Fibroblast of skin of right quadriceps (primary cell): ENCODE measurements at regions not wholly inside any gene's neighbourhood (a gene's known extent, or its start where the extent isn't known, plus 50 kb on each side); places are given as distances from the start of the nearest gene placed in this dataset.

Source experiments
- DNase-seq: peaks from one replicate; pipeline ENCODE4 v3.0.0-alpha.2; 2013

DNA sequence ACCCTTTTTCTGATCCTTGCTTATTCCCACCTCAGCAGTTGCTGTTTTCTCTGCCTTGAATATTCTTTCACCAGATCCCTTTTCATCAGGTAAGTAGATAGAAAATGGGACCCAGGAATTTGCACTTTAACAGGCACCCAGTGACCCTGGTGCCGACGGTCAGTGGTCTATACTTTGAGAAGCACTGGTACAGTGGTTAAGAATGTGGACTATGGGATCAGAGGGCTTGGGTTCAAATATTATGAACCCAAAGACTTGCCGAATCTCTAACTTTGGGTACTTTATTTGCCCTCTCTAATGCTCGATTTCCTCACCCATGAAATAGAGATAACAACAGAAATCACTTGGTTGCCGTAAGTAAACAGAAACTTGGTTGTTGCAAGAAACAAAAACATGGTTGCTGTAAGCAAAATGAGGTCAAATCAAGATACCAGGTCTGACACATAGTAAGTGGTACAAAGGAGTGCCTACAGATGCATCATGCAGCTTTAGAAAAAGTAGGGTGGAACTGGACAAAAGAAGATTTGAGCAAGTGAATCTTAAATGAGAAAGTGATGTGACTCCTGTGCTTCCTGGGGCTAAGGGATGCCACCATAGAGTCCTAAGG is 69.5 kb upstream of the GLS start:
- no peak for DNase-seq

GRCh38 chr2:190811811-190812210 is 68.8 kb upstream of the GLS start:
- no peak for DNase-seq

DNA sequence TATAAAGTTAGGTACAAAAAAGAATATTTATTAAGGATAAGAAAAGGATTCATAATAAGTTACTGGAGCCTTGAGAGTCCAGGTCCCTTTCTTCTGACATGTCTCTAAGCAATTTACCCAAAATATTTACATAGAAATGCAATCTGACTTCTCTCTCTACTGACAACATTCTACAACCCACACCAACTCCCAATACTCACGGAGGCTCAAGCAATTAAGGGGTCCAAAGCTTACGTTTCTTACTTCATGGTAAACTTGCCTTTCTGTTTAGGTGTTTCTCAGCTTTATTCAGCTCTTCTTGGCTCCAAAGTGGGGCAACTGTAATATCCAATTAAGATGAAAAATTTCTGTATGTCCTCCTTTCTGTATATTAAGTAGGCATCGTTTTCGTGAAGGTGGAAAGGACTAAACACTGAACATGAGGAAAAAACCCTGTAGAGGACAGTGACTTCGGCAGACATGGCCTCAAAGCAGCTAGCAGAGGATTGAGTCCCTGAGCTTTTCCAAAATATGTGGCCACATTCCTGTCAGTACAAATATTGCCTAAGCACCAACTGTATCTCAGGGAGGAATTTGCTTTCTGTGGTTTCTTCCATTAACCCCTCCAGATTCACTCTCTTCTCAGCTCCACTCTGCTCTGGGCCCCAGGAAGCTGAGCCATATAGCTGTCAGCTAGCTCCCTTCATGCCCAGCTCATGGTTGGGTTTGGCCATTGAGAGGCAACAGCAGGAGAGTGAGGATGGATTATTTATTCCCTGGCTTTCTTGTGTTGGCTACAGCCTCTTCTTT is 67.9 kb upstream of the GLS start:
- peak; percentile 85 for DNase-seq

DNA sequence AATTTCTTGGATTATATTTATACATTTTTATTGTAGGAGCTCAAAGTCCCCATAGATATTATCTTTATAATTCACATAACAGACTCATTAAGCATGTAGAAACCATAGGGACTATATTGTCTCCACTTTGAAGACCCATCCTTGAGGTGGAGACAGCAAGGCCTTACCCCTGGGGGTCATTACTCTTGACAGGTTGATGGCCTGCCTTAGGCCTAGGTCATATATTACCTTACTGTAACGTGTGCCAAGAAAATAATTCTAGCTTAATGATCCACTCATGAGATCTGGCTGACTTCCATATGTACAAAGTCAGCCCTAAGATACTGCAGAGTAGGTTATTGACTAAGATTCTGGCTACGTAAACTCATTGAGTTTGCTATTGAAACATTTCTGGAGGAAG is 65.4 kb upstream of the GLS start:
- DNase-seq = peak; percentile 29

- DNase-seq = no peak
Observed at GRCh38 chr2:190817082-190817481, 63.5 kb upstream of the GLS start.

- DNase-seq = peak; percentile 91
Observed at GRCh38 chr2:190819840-190820301, 60.8 kb upstream of the GLS start.

DNA sequence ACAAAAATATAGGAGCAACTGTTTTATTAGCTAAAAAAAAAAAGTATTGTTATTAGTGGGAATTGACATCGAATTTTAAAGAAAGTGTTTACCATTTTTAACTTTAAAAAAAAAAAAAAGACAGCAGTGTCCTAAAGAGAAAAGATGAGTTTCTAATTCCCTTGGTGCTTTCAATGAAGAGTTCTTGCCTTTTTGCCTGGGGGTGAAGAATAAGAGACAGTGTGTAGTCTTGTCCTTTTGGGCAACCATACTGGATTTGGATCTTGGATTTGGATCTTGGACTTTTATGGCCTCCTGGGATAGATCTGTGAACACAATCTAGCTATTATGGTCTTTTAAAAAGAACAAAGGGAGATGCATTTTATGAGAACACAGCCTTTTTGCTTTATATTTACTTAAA is 60.2 kb upstream of the GLS start:
- no peak for DNase-seq

GRCh38 chr2:190822043-190822442 is 58.6 kb upstream of the GLS start:
- DNase-seq = no peak

- DNase-seq = no peak
Observed at GRCh38 chr2:190827720-190828119, 52.9 kb upstream of the GLS start.

DNA sequence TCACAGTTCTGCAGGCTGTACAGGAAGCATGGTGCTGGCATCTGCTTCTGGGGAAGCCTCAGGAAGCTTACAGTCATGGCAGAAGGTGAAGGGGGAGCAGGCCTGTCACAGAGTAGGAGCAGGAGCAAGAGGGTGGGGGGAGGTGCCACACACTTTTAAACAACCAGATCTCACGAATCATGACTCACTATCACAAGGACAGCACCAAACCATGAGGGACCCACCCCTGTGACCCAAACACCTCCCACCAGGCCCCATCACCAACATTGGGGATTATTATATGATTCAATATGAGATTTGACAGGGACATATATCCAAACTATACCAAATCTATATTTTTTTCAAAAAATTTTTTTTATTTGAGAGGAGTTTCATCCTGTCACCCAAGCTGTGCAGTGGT is 51.0 kb upstream of the GLS start:
- no peak for DNase-seq
